ENCODE measurements at regions not wholly inside any gene's neighbourhood (a gene's known extent, or its start where the extent isn't known, plus 50 kb on each side); places are given as distances from the start of the nearest gene placed in this dataset.

DNA sequence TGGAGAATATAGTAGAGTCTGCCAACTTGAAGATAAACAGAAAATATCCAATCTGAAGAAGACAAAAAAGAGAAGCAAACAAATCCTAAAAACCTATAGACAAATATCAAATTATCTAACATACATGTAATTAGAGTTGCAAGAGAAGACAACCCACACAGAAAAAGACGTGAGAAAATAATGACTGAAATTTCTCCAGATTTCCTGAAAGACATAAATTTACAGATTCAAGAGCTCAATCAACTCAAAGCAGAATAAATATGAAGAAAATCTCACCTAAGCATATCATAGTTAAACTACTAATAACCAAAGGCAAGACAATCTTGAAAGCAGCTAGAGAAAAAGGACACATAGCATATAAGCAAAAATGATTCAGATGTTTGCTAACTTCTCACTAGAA, 261.2 kb upstream of the NFIA start:
- TF ChIP-seq, protein P1, sequence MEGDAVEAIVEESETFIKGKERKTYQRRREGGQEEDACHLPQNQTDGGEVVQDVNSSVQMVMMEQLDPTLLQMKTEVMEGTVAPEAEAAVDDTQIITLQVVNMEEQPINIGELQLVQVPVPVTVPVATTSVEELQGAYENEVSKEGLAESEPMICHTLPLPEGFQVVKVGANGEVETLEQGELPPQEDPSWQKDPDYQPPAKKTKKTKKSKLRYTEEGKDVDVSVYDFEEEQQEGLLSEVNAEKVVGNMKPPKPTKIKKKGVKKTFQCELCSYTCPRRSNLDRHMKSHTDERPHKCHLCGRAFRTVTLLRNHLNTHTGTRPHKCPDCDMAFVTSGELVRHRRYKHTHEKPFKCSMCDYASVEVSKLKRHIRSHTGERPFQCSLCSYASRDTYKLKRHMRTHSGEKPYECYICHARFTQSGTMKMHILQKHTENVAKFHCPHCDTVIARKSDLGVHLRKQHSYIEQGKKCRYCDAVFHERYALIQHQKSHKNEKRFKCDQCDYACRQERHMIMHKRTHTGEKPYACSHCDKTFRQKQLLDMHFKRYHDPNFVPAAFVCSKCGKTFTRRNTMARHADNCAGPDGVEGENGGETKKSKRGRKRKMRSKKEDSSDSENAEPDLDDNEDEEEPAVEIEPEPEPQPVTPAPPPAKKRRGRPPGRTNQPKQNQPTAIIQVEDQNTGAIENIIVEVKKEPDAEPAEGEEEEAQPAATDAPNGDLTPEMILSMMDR (IDR thresholded peaks at IDR 0.05), result no peak
- TF ChIP-seq POLR2A (IDR thresholded peaks at IDR 0.05) (no peak), EP300 (IDR thresholded peaks at IDR 0.05) (no peak)

Data from tibial nerve (tissue), 4 donors.